ENCODE measurements at regions not wholly inside any gene's neighbourhood (a gene's known extent, or its start where the extent isn't known, plus 50 kb on each side); places are given as distances from the start of the nearest gene placed in this dataset.

- TF ChIP-seq CHD7 (IDR thresholded peaks at IDR 0.05; ENCODE audit: insufficient replicate concordance, low read length) = no peak
- TF ChIP-seq, protein P1, sequence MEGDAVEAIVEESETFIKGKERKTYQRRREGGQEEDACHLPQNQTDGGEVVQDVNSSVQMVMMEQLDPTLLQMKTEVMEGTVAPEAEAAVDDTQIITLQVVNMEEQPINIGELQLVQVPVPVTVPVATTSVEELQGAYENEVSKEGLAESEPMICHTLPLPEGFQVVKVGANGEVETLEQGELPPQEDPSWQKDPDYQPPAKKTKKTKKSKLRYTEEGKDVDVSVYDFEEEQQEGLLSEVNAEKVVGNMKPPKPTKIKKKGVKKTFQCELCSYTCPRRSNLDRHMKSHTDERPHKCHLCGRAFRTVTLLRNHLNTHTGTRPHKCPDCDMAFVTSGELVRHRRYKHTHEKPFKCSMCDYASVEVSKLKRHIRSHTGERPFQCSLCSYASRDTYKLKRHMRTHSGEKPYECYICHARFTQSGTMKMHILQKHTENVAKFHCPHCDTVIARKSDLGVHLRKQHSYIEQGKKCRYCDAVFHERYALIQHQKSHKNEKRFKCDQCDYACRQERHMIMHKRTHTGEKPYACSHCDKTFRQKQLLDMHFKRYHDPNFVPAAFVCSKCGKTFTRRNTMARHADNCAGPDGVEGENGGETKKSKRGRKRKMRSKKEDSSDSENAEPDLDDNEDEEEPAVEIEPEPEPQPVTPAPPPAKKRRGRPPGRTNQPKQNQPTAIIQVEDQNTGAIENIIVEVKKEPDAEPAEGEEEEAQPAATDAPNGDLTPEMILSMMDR (IDR thresholded peaks at IDR 0.05; ENCODE audit: control extremely low read depth in 1 of 3, insufficient read depth in 1 of 3, low read depth in 1 of 3, low read length in 3 of 3) = no peak
- TF ChIP-seq RNF2 (IDR thresholded peaks at IDR 0.05; ENCODE audit: borderline replicate concordance, low read depth, low read length, missing control alignments, poor library complexity, severe bottlenecking) = no peak
- no peak for TF ChIP-seq CREB1 (IDR thresholded peaks at IDR 0.05)
- no peak for TF ChIP-seq KDM4A (IDR thresholded peaks at IDR 0.05; ENCODE audit: low read depth, low read length, severe bottlenecking)
- TF ChIP-seq YY1 (IDR thresholded peaks at IDR 0.05; ENCODE audit: low read depth, low read length) = no peak
- no peak for TF ChIP-seq E2F6 (IDR thresholded peaks at IDR 0.05)
- no peak for TF ChIP-seq SIN3A (conservative IDR thresholded peaks at IDR 0.05 in 1 of 2, IDR thresholded peaks at IDR 0.05 in 1 of 2; ENCODE audit: low read depth in 1 of 2, low read length in 2 of 2)
These were observed 267.7 kb upstream of the ZFHX3 start (continued) for GRCh38 chr16:73315645-73316044.

Measured in H1 (cell line).